ENCODE measurements at regions not wholly inside any gene's neighbourhood (a gene's known extent, or its start where the extent isn't known, plus 50 kb on each side); places are given as distances from the start of the nearest gene placed in this dataset.

DNA sequence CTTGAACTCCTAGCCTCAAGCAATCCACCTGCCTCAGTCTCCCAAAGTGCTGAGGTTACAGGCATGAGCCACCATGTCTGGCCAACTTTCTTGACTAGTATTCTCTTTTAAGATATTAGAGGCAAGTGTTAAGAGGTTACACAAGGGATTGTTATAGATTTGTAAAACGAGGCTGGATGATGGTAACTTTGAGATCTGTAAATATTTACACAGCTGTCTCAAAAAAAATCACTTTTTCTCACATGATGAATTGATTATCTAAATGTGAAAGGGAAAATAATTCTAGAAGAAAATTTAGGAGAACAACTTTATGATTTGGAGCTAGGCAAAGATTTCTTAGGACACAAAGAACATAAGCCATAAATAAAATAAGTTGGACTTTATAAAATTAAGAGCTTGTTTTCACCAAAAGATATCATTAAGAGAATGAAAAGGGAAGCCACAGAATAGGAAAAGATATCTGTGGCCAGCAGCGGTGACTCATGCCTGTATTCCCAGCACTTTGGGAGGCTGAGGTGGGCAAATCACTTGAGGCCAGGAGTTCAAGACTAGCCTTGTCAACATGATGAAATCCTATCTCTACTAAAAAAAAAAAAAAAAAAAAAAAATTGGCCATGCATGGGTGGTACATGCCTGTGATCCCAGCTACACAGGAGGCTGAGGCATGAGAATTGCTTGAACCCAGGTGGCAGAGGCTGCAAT is 77.4 kb downstream of the BBS10 start:
- TF ChIP-seq POLR2A (IDR thresholded peaks at IDR 0.05) = no peak
- no peak for TF ChIP-seq CTCF (IDR thresholded peaks at IDR 0.05)

Data from lower leg skin (tissue), 3 donors.